HG02938 (cell line): ENCODE measurements at regions not wholly inside any gene's neighbourhood (a gene's known extent, or its start where the extent isn't known, plus 50 kb on each side); places are given as distances from the start of the nearest gene placed in this dataset.
"Not testable (repeated sequence)": the region's sequence is repeated elsewhere in the genome, so short reads cannot be mapped to it uniquely, and the experiment has no call there.

Source experiments
- ATAC-seq: cut with Tn5 transposase; IDR thresholded peaks from one replicate; pipeline ENCODE4 v1.9.1; 2021; ENCODE audit warnings: mild to moderate bottlenecking, moderate library complexity; ENCODE audit not compliant: unreplicated experiment

DNA sequence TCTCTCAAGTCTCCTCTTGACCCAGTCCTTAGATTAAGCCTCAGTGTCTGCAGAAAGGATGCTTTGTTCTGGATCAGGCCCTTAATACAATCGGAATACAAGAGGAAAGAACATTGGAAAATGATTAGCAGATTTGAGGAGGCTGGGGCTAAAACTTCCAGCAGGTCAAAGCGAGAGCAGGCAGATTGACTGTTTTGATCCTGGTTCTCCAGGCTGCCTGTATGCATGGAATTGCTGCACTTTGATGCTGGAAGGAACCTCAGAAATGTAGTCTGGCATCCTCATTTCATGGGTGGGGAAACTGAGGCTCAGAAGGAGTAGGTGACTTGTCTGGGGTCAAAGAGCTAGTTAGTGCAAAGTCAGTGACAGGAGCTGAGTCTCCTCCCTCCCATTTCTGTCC lies 202.8 kb downstream of the EMX2 start:
- ATAC-seq = no peak

DNA sequence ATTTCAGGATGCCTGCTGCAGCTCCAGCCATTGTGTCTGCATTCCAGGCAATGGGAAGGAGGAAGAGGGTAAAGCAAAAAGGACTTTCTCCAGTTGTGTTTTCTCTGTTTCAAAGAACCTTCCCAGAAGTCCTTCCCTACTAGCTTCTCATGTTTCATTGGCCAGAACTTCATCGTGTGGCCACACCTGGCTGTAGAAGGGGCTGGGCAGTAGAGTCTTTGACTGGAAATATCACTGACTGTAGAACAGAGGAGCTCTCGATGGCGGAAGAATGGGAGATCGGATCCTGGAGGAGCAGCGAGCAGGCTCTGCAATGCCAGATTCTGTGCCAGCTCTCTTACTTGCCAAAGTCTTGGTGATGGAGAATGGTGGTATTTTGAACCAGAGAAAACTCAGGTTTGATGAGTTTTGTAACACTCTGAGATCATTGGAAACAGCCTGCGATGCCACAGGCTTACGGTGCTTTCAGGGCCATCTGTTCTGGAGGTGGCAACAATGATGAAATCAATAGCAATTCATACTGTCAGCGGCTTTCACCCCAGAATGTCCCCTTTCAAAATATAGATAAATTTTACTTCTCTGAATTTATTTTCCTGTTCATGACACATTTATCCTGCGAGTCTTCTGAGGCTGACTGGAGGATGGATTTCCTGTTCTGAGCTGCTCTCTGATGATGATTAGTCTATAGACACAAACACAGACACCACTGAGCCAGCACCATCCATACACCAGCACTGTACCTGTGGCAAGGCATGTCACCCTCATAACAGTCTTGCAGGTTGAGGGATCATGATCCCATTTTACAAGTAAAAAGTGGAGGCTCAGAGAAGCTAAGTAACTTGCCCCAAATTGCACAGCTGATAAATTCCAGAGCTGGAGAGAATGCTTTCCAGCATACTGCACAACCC lies 204.2 kb downstream of the EMX2 start:
- ATAC-seq = no peak

DNA sequence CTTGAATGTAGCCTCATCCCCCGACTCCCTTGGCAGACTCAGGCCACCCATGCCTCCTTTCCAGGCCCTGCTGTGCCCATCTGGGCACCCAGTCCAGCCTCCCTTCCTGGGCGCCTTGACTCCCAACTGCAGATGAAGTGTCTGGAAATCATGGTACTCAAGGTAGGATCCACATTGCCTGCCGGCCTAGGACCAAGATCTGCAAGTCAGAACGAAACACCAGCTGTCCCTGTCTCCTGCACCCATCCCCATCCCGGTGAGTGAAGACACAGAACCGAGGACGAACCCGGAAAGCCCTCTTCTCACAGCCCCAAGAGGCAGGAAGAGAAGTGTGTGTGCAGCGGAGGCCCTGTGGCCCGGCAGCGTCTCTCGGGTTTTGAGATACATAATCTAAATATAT lies 205.1 kb downstream of the EMX2 start:
- no peak for ATAC-seq

DNA sequence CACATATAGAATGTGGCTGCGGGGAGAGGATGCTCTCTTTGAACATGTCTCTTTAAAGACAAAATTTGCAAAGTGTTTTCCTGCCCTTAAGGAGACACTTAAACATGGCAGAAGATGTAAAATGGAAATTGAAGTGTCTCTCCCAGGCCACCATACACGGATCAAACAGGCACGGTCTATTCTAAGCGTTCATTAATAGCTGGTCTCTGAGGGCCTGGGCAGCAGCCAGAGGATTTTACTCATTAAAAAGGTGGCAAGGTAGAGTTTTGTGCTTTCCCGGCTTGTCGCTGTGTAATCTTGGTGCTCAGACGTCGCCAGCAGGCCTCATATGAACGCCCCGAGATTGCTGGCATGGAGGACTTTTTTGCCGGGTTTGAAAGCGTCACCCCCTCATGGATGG lies 205.5 kb downstream of the EMX2 start:
- no peak for ATAC-seq

DNA sequence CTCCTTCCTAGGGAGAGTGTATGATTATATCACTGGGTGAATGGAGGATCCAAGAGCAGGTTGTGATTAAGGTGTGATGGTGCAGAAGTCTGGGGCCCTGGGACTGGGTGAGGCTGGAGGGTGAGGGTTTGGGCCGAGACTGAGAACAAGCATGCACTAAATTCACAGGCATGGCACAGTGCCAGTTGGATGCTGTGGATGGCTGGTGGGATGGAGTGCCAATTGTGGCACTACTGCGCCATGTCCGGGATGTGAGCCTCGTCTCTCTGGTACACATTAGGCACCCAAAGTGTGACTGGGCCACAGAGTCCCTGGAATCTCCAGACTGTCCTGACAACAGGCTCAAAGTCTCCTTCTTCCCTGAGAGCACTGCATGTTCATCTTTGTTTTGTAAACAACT lies 208.1 kb downstream of the EMX2 start:
- no peak for ATAC-seq

DNA sequence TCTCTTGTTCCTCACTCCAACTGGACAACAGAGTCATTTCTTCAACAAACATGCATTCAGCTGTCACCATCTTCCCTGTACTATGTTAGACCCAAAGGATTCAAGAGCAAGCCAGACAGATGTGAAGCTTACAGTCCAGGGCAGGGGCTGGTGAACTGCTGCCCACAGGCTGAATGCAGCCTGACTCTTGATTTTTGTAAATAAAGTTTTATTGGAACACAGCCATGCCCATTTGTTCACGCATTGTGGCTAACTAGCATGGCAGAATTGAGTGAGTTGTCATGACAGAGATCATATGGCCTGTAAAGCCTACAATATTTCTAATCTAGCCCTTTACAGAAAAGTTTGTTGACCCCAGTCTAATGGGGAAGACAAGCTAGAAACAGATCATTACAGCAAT lies 208.7 kb downstream of the EMX2 start:
- ATAC-seq = no peak

DNA sequence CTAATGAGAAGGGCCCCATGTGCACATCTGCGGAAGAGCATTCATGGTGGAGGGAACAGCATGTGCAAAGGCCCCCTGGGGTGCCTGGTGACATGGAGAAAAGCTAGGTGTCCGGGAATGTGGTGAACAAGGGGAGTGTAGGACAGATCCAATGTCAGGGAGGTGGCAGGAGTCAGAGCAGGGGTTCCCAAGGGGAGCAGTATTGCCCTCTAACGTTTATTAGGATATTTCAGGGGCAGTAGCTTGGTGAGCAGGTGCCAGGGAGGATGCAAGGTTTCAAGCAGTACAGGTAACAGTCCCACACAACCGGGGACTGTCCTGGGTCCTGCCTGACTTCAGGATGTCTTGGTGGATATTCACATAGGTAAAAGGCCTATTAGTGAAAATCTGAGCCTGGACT lies 209.6 kb downstream of the EMX2 start:
- ATAC-seq = no peak

DNA sequence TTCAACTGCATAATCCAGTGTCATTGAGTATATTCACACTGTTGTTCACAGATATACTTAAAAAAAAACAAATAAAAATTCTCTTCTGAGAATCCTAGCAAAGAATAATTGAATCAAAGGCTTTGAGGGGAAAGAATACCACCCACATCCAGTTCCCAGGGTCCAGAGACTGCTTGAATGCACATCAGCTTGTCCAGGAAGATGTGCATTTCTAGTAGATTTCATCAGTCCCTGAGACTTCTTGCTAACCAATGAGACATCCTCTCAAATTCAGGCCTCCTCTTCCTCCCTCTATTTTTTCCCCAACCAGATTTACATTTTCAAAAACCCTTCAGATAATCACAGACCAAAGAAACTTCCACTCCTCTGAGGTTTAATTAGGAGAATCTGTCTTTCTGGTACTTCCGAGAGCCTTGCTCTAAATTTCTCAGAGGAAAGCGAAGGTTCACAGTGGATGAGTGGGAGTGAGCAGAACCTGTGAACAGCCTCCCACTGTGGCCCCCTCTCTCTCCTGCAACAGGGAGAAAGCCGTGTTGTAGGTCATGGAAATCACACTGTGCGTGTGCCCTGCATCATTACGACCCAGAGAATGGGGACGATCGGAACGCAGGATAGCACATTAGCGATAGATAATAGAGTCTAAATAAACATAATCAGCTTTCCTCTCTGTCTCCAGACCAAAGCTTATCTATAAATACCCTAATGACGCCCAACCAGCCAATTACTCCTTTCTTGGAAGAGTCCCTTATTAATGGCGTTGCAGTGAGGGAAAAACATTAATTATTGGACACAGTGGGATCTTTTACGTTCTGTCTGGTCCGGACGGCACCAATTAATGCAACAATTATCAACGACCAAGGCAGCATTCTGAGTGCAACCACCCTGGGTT lies 212.5 kb downstream of the EMX2 start:
- no peak for ATAC-seq

DNA sequence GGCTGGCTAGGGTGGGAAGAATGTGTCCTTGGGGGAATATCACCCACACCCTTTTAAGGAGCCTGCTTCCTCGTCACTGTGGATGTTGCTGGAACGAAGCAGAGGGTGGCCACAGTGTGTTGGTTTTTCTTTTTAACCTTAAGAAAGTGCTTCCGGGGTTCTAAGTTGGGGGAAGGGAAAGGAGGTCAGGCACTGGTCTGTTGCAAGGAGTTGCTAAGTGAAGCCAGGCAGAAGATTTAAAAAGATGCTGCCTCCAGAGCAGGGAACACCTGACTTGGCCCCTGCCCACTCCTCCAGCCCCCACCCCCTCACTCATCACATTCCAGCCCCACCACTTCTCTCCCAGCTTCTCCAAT lies 213.1 kb downstream of the EMX2 start:
- ATAC-seq = no peak

DNA sequence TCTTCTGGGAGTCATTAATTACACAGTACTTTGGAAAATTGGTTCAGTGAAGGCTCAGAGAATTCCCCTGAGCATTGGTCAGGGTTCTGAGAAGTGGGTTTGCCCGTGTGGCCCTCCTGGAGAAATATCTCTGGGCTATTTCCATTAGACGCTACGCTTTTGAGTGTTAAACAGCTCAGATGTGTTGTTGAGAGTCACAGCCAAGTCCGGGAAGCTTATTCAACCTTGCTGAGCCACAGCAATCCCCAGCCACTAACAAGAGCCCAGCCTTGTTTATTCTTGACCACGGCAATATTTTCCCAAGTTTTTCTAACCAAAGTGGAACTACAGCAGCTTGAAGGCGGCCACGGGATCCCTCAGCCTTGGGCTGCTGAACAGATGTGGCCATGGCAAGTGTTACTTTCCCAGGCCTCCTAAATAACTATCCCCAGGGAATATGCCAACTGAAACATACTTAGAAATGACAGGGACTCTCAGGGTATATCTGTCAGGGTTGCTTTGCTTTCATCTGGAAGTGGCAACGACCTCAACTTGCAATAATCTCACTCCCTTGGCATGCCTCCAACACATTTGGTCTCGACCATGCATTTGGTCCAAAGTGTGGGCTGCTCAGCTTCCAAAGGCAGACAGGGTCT lies 214.7 kb downstream of the EMX2 start:
- ATAC-seq = no peak

DNA sequence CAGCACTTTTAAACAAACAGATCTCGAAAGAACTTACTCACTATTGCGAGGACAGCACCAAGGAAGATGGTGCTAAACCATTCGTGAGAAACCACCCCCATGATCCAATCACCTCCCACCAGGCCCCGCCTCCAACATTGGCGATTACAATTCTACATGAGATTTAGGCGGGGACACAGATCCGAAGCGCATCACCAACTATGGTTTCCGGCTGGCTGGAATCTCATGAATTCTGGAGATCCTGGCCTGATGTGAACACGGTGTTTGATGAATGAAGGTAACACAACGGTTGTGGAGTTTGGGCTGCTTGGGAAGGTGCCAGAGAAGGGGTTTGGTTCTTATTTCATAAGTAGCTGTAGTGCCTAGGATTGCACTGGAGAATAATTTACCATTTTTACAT lies 216.7 kb downstream of the EMX2 start:
- ATAC-seq = no peak

DNA sequence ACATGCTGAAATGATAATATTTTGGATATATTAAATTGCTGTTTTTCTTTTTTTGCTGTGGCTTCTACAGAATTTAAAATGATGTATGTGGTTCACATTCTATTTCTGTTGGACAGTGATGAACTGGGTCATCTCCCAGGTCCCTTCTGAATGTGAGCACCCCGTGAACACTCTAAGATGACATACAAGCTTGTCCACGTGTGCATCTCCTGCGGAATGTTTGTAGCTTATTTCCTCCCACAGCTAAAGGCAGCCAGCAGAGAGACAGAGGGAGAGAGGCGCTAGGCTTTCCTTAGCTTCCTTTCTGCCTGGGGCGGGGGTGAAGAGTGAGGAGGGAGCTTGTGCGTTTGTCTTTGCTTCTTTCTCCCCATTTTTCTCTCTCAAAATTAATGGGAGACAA lies 219.1 kb downstream of the EMX2 start:
- no peak for ATAC-seq

DNA sequence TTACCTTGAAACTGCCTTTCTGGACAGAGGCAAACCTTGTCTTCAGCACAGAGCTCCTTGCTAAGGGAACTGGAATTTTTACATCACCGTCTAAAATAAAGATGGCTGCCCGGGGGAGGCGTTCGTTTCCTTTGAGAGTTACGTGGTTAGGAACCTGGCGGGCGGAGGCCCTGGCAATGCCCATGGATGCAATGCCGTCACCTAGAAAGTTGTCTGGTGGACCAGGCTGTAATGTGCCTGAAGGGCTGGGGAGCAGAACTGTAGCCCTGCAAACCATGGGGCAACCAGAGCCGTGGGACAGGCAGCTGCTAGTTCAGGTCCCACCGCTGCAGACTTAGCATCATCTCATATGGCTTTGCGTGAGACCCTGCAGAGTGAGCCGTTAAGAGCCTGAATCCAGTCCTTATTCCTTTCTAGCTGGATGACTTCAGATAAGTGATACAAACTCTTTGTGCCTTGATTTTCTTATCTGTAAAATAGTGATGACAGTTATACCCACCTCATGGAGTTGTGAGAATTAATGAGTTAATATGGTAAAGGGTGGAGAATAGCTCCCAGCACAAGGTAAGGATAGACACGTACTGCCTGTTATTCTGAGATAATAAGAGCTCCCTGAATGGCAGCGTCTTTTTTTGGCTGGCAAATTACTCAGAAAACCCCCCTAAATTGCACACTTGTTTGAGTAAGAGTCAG lies 219.7 kb downstream of the EMX2 start:
- no peak for ATAC-seq

DNA sequence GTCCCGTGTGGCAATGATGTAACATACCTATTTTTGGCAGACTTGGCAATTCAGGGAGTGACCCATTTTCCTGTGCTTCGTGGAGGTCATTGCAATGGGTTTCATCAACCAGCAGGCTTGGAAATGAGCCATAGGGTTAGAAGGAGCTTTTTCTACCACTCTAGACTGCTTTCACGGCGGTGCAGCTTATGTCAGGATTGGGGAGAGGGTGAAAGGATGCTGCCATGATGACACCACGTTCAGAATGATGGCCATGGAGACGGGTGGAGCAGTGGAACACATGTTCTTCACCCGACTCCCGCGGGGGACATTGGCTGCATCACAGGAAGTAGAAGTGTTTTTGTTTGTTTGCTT lies 220.2 kb downstream of the EMX2 start:
- ATAC-seq = no peak

DNA sequence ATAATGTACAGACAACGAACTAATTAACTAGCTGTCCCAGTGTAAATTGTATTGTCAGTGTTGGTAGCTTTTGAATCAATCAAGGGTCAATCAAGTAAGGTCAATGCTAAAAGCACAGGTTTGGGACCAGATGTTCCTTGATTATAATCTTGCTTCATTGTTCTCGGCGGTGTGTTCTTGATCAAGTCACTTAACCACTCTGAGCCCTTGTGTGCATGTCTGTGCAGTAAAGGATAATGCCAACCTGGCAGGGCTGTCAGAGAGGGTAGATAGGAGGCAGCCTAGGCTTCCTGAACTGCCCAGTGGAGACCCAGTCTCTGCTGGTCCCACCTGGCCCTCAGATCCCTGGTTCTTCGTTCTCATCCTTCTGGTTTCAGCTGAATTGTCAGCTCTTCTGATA lies 221.0 kb downstream of the EMX2 start:
- no peak for ATAC-seq

DNA sequence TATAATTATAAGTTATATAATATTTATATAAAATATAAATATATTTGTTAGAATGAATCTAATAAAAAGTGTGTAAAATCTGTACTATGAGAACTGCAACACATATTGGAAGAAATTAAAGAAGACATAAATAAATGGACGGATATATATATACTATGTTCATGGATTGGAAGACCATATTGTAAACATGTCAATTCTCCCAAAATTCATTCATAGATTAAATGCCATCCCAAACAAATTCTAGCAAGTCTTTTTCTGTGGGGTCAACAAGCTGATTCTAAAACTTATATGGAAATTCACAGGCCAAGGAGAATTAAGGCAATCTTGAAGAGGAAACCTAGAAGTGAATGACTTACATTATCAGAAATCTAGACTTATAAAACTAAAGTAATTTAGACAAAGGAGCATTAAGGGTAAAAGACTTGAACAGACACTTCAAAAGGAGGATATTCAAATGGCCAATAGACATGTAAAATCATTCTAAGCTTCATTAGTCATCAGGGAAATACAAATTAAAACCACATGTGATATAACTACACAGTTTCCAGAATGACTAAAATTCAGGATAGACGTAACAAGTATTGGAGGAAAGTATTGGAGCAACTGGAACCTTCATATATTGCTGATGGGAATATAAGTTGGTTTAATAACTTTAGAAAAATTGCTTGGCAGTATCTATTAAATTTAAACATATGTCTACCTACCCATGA lies 225.9 kb downstream of the EMX2 start:
- ATAC-seq = no peak

DNA sequence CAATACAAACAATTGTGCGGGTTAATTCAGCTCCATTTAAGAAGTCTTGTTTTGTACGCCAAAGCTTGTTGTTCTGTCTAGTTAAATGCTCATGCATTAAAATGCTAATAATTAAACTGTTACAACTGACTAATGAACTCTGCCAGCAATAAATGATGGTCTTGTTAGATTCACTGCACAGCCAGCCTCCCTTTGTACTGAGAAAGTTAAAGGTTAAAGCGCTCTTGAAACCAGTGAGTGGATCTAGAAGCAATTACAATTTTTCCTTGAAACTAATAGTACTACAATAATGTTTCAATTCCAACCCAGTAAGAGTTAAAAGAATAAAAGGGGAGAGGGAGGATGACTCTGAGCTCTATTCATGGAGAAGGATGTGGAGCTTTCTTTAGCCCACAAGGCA lies 233.0 kb downstream of the EMX2 start:
- no peak for ATAC-seq

DNA sequence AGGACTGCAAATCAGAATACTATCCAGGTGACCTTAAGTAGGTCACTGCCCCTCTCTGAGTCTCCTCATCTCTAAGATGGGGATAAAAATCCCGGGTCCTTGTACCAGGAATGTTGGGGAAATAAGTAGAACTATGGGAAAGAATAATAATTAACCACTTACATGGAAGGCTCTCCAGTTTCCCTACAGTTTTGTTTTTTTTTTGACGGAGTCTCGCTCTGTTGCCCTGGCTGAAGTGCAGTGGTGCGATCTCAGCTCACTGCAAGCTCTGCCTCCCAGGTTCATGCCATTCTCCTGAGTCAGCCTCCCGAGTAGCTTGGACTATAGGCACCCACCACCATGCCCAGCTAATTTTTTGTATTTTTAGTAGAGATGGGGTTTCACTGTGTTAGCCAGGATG lies 234.7 kb downstream of the EMX2 start:
- ATAC-seq = not testable (repeated sequence)

DNA sequence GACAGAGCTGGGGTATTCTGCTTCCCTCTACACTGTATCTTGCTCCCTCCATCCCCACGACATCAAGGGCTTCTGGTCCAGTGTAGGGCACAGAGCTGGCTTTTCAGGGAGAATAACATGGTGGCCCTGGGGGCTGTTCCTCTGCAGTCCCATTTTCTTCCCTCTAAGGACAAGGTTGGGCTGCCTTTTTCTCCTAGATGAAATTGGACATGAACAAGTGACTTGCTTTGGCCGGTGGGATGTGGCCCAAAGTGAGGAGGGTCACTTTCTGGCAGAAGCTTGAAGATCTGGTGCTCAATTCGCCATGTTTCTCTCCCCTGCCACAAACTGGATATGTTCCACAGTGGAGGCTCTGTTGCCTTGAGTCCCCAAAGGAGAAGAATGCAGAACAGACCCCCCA lies 235.7 kb downstream of the EMX2 start:
- no peak for ATAC-seq

DNA sequence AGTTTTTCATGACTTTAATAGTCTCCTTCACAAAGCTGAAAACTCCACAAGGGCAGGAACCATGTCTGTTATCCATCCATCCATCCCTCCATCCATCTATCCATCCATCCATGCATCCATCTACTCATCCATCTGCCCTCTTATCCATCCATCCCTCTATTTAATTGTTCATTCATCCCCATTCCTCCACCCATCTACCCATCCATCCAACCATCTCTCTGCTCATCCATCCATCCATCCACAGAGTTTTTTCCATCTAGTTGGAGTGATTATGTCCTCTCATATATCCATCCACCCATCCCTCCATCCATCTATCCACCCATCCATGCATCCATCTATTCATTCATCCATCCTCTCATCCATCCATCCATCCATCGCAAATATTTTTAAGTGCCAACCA lies 237.9 kb downstream of the EMX2 start:
- ATAC-seq = no peak
